ENCODE measurements at regions not wholly inside any gene's neighbourhood (a gene's known extent, or its start where the extent isn't known, plus 50 kb on each side); places are given as distances from the start of the nearest gene placed in this dataset.

DNA sequence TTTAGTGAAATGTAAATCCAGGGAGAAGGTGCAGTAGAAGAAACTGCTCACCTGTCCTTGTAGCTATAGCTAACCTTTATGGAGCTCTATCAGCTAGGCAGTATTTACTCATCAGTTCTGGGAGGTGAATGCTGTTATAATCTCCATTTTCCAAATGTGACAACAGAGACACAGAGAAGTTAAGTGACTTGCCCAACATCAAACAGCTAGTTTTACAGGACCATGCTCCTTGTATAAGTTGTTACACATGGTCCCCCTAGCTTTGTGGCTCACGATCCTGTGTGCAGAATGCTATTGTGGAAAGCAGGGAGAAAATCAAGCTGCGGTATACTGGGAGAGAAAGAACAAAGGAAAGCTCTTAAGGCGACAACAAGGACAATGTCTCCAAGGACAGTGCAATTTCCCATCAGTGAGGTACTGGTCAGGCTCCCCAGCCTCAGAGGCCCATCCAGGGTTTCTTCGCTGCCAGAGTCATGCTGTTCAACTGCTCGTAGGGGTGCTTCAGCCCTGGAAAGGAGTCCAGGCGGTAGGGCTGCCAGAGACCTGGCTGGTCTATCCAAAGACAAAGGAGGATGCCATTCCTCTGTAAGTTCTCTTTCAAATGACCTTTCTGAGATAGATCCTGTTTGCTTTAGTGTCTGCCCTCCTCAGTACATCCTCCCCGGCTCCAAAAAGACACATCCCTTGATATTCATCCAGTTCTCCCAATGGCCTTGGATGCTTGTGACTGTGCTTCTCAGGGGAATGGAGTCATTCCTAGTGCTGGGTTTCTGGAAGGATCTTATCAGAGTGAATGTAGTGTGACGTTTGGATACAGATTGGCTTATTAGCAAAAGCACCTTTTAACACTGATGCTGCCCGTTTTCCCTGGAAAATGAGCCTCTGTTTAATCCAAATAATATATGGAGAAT lies 95.5 kb downstream of the ARF6 start:
- H3K9me3 Mint-ChIP-seq = no peaks in the 10 kb centered on the region
- H3K36me3 Mint-ChIP-seq = no peaks in the 10 kb centered on the region
- H3K27ac Mint-ChIP-seq = no peak overlapping the region
- WGBS (ENCODE audit: insufficient coverage) = 95% methylated on average over 9 of the region's 9 CpGs
- H3K4me3 Mint-ChIP-seq = no peak overlapping the region
- Histone ChIP-seq H3K4me3 (ENCODE audit: low read length) (no peak overlapping the region), H3K9me3 (ENCODE audit: control insufficient read depth, insufficient read depth, low read length) (no peaks in the 10 kb centered on the region), H3K27ac (ENCODE audit: low read length) (no peak overlapping the region), H3K4me1 (ENCODE audit: control insufficient read depth, insufficient read depth, low read length) (peaks cover 10% of the 10 kb centered on the region), H3K27me3 (ENCODE audit: control insufficient read depth, insufficient read depth, low read length) (no peaks in the 10 kb centered on the region), H3K36me3 (ENCODE audit: control insufficient read depth, insufficient read depth, low read length) (no peaks in the 10 kb centered on the region)
- intact Hi-C loops (cut with micrococcal nuclease) = no loop called here
- no peaks in the 10 kb centered on the region for H3K4me1 Mint-ChIP-seq
- DNase-seq (no peak), ATAC-seq (no peak)
- no peak for TF ChIP-seq CTCF (IDR thresholded peaks at IDR 0.05)
- no peaks in the 10 kb centered on the region for H3K27me3 Mint-ChIP-seq (ENCODE audit: low read depth in 2 of 2)

- WGBS (ENCODE audit: insufficient coverage) = 91% methylated on average over 2 of the region's 2 CpGs
- Histone ChIP-seq H3K9me3 (ENCODE audit: control insufficient read depth, insufficient read depth, low read length) (no peaks in the 10 kb centered on the region), H3K27me3 (ENCODE audit: control insufficient read depth, insufficient read depth, low read length) (no peaks in the 10 kb centered on the region), H3K36me3 (ENCODE audit: control insufficient read depth, insufficient read depth, low read length) (no peaks in the 10 kb centered on the region), H3K27ac (ENCODE audit: low read length) (no peak overlapping the region), H3K4me1 (ENCODE audit: control insufficient read depth, insufficient read depth, low read length) (peaks cover 21% of the 10 kb centered on the region), H3K4me3 (ENCODE audit: low read length) (no peak overlapping the region)
- no peak for TF ChIP-seq CTCF (IDR thresholded peaks at IDR 0.05)
- Mint-ChIP-seq H3K27me3 (ENCODE audit: low read depth in 2 of 2) (no peaks in the 10 kb centered on the region), H3K4me3 (no peak overlapping the region), H3K9me3 (no peaks in the 10 kb centered on the region), H3K27ac (no peak overlapping the region), H3K36me3 (no peaks in the 10 kb centered on the region), H3K4me1 (no peaks in the 10 kb centered on the region)
- ATAC-seq (no peak), DNase-seq (no peak)
- intact Hi-C loops (cut with micrococcal nuclease) = no loop called here
Observed at GRCh38 chr14:49989966-49990365, 97.1 kb downstream of the ARF6 start.

DNA sequence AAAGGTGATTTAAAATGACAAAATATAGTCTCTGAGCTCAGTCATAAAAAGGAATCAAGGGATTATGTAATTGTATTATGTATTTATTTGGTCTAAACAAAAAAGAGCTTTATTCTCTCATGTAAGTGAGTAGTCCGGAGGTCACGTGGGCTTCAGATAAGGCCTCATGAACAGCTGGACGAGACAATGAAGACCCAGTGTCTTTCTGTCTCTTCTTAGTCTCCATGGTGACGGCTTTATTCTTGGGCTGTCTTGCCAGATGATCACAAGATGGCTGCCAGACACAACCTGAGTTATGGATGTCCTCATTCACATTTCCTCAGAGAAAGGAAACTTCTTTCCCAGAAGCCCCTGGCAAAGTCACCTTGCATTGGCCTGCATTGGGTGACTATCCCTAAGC lies 98.6 kb downstream of the ARF6 start:
- Mint-ChIP-seq H3K27me3 (ENCODE audit: low read depth in 2 of 2) (no peaks in the 10 kb centered on the region), H3K36me3 (no peaks in the 10 kb centered on the region), H3K4me1 (peaks cover 0 to 4% of the 10 kb centered on the region in 2 donors), H3K27ac (no peak overlapping the region), H3K4me3 (no peak overlapping the region), H3K9me3 (no peaks in the 10 kb centered on the region)
- TF ChIP-seq CTCF (IDR thresholded peaks at IDR 0.05) = no peak
- Histone ChIP-seq H3K27ac (ENCODE audit: low read length) (no peak overlapping the region), H3K9me3 (ENCODE audit: control insufficient read depth, insufficient read depth, low read length) (no peaks in the 10 kb centered on the region), H3K36me3 (ENCODE audit: control insufficient read depth, insufficient read depth, low read length) (no peaks in the 10 kb centered on the region), H3K4me3 (ENCODE audit: low read length) (no peak overlapping the region), H3K27me3 (ENCODE audit: control insufficient read depth, insufficient read depth, low read length) (no peaks in the 10 kb centered on the region), H3K4me1 (ENCODE audit: control insufficient read depth, insufficient read depth, low read length) (peaks cover 21% of the 10 kb centered on the region)
- WGBS (ENCODE audit: insufficient coverage) = 95% methylated on average over 4 of the region's 4 CpGs
- no peak for DNase-seq
- ATAC-seq = no peak
- intact Hi-C loops (cut with micrococcal nuclease) = no loop called here

DNA sequence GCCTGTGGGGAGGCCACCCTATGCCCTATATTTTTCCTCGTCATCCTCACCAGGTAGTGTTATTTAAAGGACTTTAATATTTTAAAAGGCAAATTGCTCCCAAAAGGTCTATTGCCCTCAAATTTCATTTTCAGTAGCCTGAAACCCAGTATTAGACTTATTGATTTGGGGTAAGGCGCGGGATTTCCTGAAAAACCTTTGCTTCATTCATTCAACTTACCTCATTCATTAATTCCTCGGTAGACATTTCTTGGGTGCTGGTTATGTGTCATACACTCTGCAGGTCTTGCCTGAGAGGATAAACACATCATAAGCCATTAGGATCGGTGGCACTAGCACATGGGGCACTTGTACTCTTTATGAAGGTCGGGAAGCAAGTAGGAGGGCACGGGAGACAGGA lies 99.2 kb downstream of the ARF6 start:
- peaks cover 0 to 4% of the 10 kb centered on the region in 2 donors for H3K4me1 Mint-ChIP-seq
- H3K27ac ChIP-seq (ENCODE audit: low read length) = no peak overlapping the region
- intact Hi-C loops (cut with micrococcal nuclease) = no loop called here
- H3K27me3 Mint-ChIP-seq (ENCODE audit: low read depth in 2 of 2) = no peaks in the 10 kb centered on the region
- H3K4me1 ChIP-seq (ENCODE audit: control insufficient read depth, insufficient read depth, low read length) = peaks cover 23% of the 10 kb centered on the region
- no peak for DNase-seq
- H3K4me3 ChIP-seq (ENCODE audit: low read length) = no peak overlapping the region
- no peak overlapping the region for H3K4me3 Mint-ChIP-seq
- 92% methylated on average over 6 of the region's 7 CpGs for WGBS (ENCODE audit: insufficient coverage)
- no peaks in the 10 kb centered on the region for H3K9me3 ChIP-seq (ENCODE audit: control insufficient read depth, insufficient read depth, low read length)
- H3K27ac Mint-ChIP-seq = peak overlapping the region in 1 of 2 donors; percentile 33
- TF ChIP-seq CTCF (IDR thresholded peaks at IDR 0.05) = no peak
- no peak for ATAC-seq
- H3K27me3 ChIP-seq (ENCODE audit: control insufficient read depth, insufficient read depth, low read length) = no peaks in the 10 kb centered on the region
- H3K36me3 ChIP-seq (ENCODE audit: control insufficient read depth, insufficient read depth, low read length) = no peaks in the 10 kb centered on the region
- no peaks in the 10 kb centered on the region for H3K9me3 Mint-ChIP-seq
- H3K36me3 Mint-ChIP-seq = no peaks in the 10 kb centered on the region

Measured in natural killer cell (primary cell).